GM23338 (cell line): ENCODE measurements at regions not wholly inside any gene's neighbourhood (a gene's known extent, or its start where the extent isn't known, plus 50 kb on each side); places are given as distances from the start of the nearest gene placed in this dataset.
A peak's percentile ranks its signal among the peaks of the same experiment; 100 is the strongest.

Experiments used
- ATAC-seq: fragments of 200-7000 bp; cut with Tn5 transposase; 3 replicates; pipeline ENCODE4 v1.9.1; 2020
- DNase-seq: peaks from one replicate; pipeline ENCODE4 v3.0.0-alpha.2; 2015; ENCODE audit warnings: low spot score
- H2AFZ ChIP-seq: fragments of 200-600 bp; sonication (generic); 2 replicates; pipeline ENCODE4 v1.8.0; 2016; ENCODE audit warnings: antibody characterized with exemption, mild to moderate bottlenecking, moderate library complexity
- H3F3A ChIP-seq: fragments of 200-600 bp; sonication (generic); replicated peaks from 2 replicates; pipeline ENCODE4 v1.8.0; 2017; ENCODE audit warnings: antibody characterized with exemption, mixed run types, low read depth
- H3K27ac ChIP-seq: fragments of 200-600 bp; sonication (generic); 2 replicates; pipeline ENCODE4 v1.6.1; 2016; ENCODE audit warnings: low read depth
- H3K27me3 ChIP-seq: fragments of 200-600 bp; sonication (generic); 2 replicates; pipeline ENCODE4 v1.8.0; 2016; ENCODE audit warnings: mild to moderate bottlenecking, mixed run types, moderate library complexity; ENCODE audit not compliant: insufficient read depth
- H3K36me3 ChIP-seq: fragments of 200-600 bp; sonication (generic); 2 replicates; pipeline ENCODE4 v1.8.0; 2016; ENCODE audit warnings: mild to moderate bottlenecking; ENCODE audit not compliant: insufficient read depth
- H3K4me1 ChIP-seq: fragments of 200-600 bp; sonication (generic); 2 replicates; pipeline ENCODE4 v1.8.0; 2016; ENCODE audit warnings: mild to moderate bottlenecking, moderate library complexity; ENCODE audit not compliant: insufficient read depth
- H3K4me2 ChIP-seq: fragments of 200-600 bp; sonication (generic); 2 replicates; pipeline ENCODE4 v1.7.1; 2017; ENCODE audit warnings: mixed run types
- H3K4me3 ChIP-seq: fragments of 200-600 bp; sonication (generic); 2 replicates; pipeline ENCODE4 v1.6.1; 2016; ENCODE audit warnings: mixed run types
- H3K79me2 ChIP-seq: fragments of 200-600 bp; sonication (generic); replicated peaks from 2 replicates; pipeline ENCODE4 v1.8.0; 2017; ENCODE audit warnings: mild to moderate bottlenecking; ENCODE audit not compliant: insufficient read depth
- H3K9me2 ChIP-seq: fragments of 200-600 bp; sonication (generic); 2 replicates; pipeline ENCODE4 v1.8.0; 2017; ENCODE audit not compliant: insufficient read depth
- H4K20me1 ChIP-seq: fragments of 200-600 bp; sonication (generic); replicated peaks from 2 replicates; pipeline ENCODE4 v1.8.0; 2017; ENCODE audit warnings: mild to moderate bottlenecking; ENCODE audit not compliant: insufficient read depth
- H3K27ac Mint-ChIP-seq: 2 replicates; pipeline ENCODE4 v1.8.0; 2020; ENCODE audit warnings: inconsistent platforms, mild to moderate bottlenecking, moderate library complexity, mixed read lengths
- H3K27me3 Mint-ChIP-seq: 3 replicates; pipeline ENCODE4 v1.8.0; 2022; ENCODE audit warnings: low read depth, mild to moderate bottlenecking, moderate library complexity, mixed read lengths, inconsistent platforms; ENCODE audit not compliant: insufficient read depth, poor library complexity
- H3K36me3 Mint-ChIP-seq: 3 replicates; pipeline ENCODE4 v1.8.0; 2021; ENCODE audit warnings: low read depth, mild to moderate bottlenecking, inconsistent platforms, moderate library complexity, mixed read lengths
- H3K4me1 Mint-ChIP-seq: 3 replicates; pipeline ENCODE4 v1.8.0; 2020; ENCODE audit warnings: mild to moderate bottlenecking, inconsistent platforms, mixed read lengths
- H3K4me3 Mint-ChIP-seq: 3 replicates; pipeline ENCODE4 v1.8.0; 2021; ENCODE audit warnings: moderate library complexity, mild to moderate bottlenecking, inconsistent platforms, mixed read lengths
- H3K9me3 Mint-ChIP-seq: 3 replicates; pipeline ENCODE4 v1.8.0; 2020; ENCODE audit warnings: moderate library complexity, mild to moderate bottlenecking, inconsistent platforms, mixed read lengths
- CREB1 ChIP-seq: fragments of 250-450 bp; sonication (Bioruptor Pico); IDR thresholded peaks from 2 replicates; pipeline ENCODE4 v1.5.0; 2020; ENCODE audit warnings: low read depth, mild to moderate bottlenecking, moderate library complexity
- EZH2phosphoT487 ChIP-seq: fragments of 200-600 bp; sonication (generic); IDR thresholded peaks from one replicate; pipeline ENCODE4 v1.8.1; 2018; ENCODE audit warnings: antibody characterized with exemption; ENCODE audit not compliant: unreplicated experiment
- JUNB ChIP-seq: IDR thresholded peaks from one replicate; pipeline ENCODE4 v1.6.1; 2016; ENCODE audit warnings: antibody characterized with exemption; ENCODE audit not compliant: unreplicated experiment
- POLR2AphosphoS5 ChIP-seq: IDR thresholded peaks from 2 replicates; pipeline ENCODE4 v1.6.1; 2016; ENCODE audit warnings: antibody characterized with exemption, low read depth
- STAT1 ChIP-seq: IDR thresholded peaks from one replicate; pipeline ENCODE4 v1.6.1; 2016; ENCODE audit warnings: antibody characterized with exemption; ENCODE audit not compliant: unreplicated experiment
- ZNF114 ChIP-seq: fragments of 250-450 bp; sonication (Bioruptor Pico); IDR thresholded peaks from 2 replicates; pipeline ENCODE4 v1.5.0; 2020; ENCODE audit warnings: mild to moderate bottlenecking, moderate library complexity
- ZNF331 ChIP-seq: fragments of 250-450 bp; sonication (Bioruptor Pico); IDR thresholded peaks from 2 replicates; pipeline ENCODE4 v1.5.0; 2020; ENCODE audit warnings: low read depth, mild to moderate bottlenecking, moderate library complexity
- TF ChIP-seq, protein P1 (sequence below), 2 experiments: fragments of 200-600 bp in 1 of 2; sonication (generic) in 1 of 2; conservative IDR thresholded peaks; 2 replicates each; pipeline versions ENCODE4 v1.5.1 to v1.6.1; 2016 to 2017; ENCODE audit warnings: antibody characterized with exemption in 2 of 2, low read depth in 2 of 2, mild to moderate bottlenecking in 2 of 2, moderate library complexity in 1 of 2
- TF ChIP-seq, protein P2 (sequence below): IDR thresholded peaks from one replicate; pipeline ENCODE4 v1.6.1; 2018; ENCODE audit warnings: antibody characterized with exemption; ENCODE audit not compliant: unreplicated experiment
- TF ChIP-seq, protein P3 (sequence below): fragments of 250-450 bp; sonication (Bioruptor Pico); IDR thresholded peaks from 2 replicates; pipeline ENCODE4 v1.5.0; 2020; ENCODE audit warnings: mild to moderate bottlenecking, moderate library complexity

DNA sequence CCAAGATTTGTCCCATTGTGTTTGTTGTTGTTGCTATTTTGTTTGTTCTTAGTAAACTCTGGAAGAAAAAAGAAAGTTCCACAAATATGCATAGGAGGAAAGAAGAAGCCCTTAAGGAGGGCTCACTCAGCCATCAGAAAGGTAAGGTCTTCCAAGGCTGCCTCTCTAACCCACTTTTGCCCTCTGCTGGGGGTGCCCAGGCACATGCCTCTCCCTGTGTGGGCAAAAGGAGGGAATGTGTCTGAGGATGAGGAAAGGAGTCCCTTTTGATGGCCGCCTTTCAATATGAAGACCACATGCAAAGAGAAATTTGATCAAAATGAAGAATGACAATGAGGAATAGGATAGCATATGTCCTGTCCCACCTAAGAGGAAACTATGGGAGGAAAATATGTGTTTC lies 248.2 kb upstream of the POU3F2 start:
- Mint-ChIP-seq H3K27me3 (peaks cover 5% of the 10 kb centered on the region), H3K27ac (no peak overlapping the region), H3K4me1 (peaks cover 23% of the 10 kb centered on the region; the same call in 2 of the 3 replicates), H3K4me3 (no peak overlapping the region), H3K9me3 (no peaks in the 10 kb centered on the region), H3K36me3 (no peaks in the 10 kb centered on the region)
- H2AFZ ChIP-seq: no peak overlapping the region
- H3K9me2 ChIP-seq: no peaks in the 10 kb centered on the region; the same call in 1 of the 2 replicates
- H3K4me1 ChIP-seq: peaks cover 17% of the 10 kb centered on the region
- H3K4me2 ChIP-seq: no peak overlapping the region
- H3K27me3 ChIP-seq: no peaks in the 10 kb centered on the region
- no peaks in the 10 kb centered on the region for H3K79me2 ChIP-seq
- no peaks in the 10 kb centered on the region for H4K20me1 ChIP-seq
- H3F3A ChIP-seq: no peaks in the 10 kb centered on the region
- no peak overlapping the region for H3K4me3 ChIP-seq
- H3K36me3 ChIP-seq: no peaks in the 10 kb centered on the region
- H3K27ac ChIP-seq: no peak overlapping the region
- TF ChIP-seq, protein P1, sequence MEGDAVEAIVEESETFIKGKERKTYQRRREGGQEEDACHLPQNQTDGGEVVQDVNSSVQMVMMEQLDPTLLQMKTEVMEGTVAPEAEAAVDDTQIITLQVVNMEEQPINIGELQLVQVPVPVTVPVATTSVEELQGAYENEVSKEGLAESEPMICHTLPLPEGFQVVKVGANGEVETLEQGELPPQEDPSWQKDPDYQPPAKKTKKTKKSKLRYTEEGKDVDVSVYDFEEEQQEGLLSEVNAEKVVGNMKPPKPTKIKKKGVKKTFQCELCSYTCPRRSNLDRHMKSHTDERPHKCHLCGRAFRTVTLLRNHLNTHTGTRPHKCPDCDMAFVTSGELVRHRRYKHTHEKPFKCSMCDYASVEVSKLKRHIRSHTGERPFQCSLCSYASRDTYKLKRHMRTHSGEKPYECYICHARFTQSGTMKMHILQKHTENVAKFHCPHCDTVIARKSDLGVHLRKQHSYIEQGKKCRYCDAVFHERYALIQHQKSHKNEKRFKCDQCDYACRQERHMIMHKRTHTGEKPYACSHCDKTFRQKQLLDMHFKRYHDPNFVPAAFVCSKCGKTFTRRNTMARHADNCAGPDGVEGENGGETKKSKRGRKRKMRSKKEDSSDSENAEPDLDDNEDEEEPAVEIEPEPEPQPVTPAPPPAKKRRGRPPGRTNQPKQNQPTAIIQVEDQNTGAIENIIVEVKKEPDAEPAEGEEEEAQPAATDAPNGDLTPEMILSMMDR (conservative IDR thresholded peaks at IDR 0.05; ENCODE audit: low read depth in 2 of 2): peak; percentile 43 to 63
- TF ChIP-seq STAT1 (no peak), ZNF331 (CRISPR knock-in tag) (no peak), CREB1 (no peak)
- ATAC-seq (peak; percentile 73), DNase-seq (peak; percentile 30)

DNA sequence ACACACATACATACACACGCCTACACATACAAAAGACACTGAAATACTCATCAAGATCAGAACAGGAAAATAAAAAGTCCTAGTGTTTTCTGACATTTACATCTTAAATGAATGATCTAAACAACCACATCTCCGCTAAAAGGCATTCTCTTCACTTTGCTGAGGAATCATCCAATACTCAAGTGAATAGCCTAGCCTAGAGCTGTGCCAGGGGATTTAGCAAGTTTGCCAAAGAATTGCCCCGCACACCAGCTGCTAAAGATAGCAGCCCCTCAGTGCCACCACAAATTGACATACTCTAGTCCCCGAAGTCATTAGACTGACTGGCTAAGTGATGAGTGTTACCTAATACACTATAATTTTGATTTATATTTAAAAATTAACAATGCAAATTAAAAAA lies 246.8 kb upstream of the POU3F2 start:
- H3K9me3 Mint-ChIP-seq: no peaks in the 10 kb centered on the region
- TF ChIP-seq, protein P2, sequence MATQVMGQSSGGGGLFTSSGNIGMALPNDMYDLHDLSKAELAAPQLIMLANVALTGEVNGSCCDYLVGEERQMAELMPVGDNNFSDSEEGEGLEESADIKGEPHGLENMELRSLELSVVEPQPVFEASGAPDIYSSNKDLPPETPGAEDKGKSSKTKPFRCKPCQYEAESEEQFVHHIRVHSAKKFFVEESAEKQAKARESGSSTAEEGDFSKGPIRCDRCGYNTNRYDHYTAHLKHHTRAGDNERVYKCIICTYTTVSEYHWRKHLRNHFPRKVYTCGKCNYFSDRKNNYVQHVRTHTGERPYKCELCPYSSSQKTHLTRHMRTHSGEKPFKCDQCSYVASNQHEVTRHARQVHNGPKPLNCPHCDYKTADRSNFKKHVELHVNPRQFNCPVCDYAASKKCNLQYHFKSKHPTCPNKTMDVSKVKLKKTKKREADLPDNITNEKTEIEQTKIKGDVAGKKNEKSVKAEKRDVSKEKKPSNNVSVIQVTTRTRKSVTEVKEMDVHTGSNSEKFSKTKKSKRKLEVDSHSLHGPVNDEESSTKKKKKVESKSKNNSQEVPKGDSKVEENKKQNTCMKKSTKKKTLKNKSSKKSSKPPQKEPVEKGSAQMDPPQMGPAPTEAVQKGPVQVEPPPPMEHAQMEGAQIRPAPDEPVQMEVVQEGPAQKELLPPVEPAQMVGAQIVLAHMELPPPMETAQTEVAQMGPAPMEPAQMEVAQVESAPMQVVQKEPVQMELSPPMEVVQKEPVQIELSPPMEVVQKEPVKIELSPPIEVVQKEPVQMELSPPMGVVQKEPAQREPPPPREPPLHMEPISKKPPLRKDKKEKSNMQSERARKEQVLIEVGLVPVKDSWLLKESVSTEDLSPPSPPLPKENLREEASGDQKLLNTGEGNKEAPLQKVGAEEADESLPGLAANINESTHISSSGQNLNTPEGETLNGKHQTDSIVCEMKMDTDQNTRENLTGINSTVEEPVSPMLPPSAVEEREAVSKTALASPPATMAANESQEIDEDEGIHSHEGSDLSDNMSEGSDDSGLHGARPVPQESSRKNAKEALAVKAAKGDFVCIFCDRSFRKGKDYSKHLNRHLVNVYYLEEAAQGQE: no peak
- no peak for TF ChIP-seq JUNB
- TF ChIP-seq ZNF331 (CRISPR knock-in tag): no peak
- no peak for TF ChIP-seq ZNF114 (CRISPR knock-in tag)
- TF ChIP-seq POLR2AphosphoS5: no peak
- no peak for TF ChIP-seq EZH2phosphoT487
- TF ChIP-seq, protein P3, sequence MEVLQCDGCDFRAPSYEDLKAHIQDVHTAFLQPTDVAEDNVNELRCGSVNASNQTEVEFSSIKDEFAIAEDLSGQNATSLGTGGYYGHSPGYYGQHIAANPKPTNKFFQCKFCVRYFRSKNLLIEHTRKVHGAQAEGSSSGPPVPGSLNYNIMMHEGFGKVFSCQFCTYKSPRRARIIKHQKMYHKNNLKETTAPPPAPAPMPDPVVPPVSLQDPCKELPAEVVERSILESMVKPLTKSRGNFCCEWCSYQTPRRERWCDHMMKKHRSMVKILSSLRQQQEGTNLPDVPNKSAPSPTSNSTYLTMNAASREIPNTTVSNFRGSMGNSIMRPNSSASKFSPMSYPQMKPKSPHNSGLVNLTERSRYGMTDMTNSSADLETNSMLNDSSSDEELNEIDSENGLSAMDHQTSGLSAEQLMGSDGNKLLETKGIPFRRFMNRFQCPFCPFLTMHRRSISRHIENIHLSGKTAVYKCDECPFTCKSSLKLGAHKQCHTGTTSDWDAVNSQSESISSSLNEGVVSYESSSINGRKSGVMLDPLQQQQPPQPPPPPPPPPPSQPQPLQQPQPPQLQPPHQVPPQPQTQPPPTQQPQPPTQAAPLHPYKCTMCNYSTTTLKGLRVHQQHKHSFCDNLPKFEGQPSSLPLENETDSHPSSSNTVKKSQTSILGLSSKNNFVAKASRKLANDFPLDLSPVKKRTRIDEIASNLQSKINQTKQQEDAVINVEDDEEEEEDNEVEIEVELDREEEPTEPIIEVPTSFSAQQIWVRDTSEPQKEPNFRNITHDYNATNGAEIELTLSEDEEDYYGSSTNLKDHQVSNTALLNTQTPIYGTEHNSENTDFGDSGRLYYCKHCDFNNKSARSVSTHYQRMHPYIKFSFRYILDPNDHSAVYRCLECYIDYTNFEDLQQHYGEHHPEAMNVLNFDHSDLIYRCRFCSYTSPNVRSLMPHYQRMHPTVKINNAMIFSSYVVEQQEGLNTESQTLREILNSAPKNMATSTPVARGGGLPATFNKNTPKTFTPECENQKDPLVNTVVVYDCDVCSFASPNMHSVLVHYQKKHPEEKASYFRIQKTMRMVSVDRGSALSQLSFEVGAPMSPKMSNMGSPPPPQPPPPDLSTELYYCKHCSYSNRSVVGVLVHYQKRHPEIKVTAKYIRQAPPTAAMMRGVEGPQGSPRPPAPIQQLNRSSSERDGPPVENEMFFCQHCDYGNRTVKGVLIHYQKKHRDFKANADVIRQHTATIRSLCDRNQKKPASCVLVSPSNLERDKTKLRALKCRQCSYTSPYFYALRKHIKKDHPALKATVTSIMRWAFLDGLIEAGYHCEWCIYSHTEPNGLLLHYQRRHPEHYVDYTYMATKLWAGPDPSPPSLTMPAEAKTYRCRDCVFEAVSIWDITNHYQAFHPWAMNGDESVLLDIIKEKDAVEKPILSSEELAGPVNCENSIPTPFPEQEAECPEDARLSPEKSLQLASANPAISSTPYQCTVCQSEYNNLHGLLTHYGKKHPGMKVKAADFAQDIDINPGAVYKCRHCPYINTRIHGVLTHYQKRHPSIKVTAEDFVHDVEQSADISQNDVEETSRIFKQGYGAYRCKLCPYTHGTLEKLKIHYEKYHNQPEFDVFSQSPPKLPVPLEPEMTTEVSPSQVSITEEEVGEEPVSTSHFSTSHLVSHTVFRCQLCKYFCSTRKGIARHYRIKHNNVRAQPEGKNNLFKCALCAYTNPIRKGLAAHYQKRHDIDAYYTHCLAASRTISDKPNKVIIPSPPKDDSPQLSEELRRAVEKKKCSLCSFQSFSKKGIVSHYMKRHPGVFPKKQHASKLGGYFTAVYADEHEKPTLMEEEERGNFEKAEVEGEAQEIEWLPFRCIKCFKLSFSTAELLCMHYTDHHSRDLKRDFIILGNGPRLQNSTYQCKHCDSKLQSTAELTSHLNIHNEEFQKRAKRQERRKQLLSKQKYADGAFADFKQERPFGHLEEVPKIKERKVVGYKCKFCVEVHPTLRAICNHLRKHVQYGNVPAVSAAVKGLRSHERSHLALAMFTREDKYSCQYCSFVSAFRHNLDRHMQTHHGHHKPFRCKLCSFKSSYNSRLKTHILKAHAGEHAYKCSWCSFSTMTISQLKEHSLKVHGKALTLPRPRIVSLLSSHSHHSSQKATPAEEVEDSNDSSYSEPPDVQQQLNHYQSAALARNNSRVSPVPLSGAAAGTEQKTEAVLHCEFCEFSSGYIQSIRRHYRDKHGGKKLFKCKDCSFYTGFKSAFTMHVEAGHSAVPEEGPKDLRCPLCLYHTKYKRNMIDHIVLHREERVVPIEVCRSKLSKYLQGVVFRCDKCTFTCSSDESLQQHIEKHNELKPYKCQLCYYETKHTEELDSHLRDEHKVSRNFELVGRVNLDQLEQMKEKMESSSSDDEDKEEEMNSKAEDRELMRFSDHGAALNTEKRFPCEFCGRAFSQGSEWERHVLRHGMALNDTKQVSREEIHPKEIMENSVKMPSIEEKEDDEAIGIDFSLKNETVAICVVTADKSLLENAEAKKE (CRISPR knock-in tag): no peak
- TF ChIP-seq CREB1: no peak

More for the DNA sequence above, 246.8 kb upstream of the POU3F2 start:
- Histone ChIP-seq H3K4me2 (no peak overlapping the region), H3K36me3 (no peaks in the 10 kb centered on the region), H3K27ac (no peak overlapping the region), H3K9me2 (no peaks in the 10 kb centered on the region), H4K20me1 (no peaks in the 10 kb centered on the region), H3K4me1 (peaks cover 17% of the 10 kb centered on the region), H3K79me2 (no peaks in the 10 kb centered on the region), H3K27me3 (no peaks in the 10 kb centered on the region), H3K4me3 (no peak overlapping the region), H2AFZ (peak overlapping the region; percentile 38; the same call in 1 of the 2 replicates), H3F3A (no peaks in the 10 kb centered on the region)
- Mint-ChIP-seq H3K4me1 (peaks cover 23% of the 10 kb centered on the region; the same call in 2 of the 3 replicates), H3K4me3 (no peak overlapping the region), H3K27ac (no peak overlapping the region), H3K27me3 (peaks cover 5% of the 10 kb centered on the region), H3K36me3 (no peaks in the 10 kb centered on the region)
- DNase-seq: no peak
- ATAC-seq: no peak
